SJCRH30 (cell line): ENCODE measurements at regions not wholly inside any gene's neighbourhood (a gene's known extent, or its start where the extent isn't known, plus 50 kb on each side); places are given as distances from the start of the nearest gene placed in this dataset.

Experiments
- DNase-seq, 2 experiments: peaks; one replicate each; pipeline ENCODE4 v3.0.0-alpha.2; 2015 to 2020
- H3K27ac ChIP-seq: fragments of 250-450 bp; sonication (Bioruptor Pico); 2 replicates; pipeline ENCODE4 v1.5.1; 2020; ENCODE audit warnings: mild to moderate bottlenecking, moderate library complexity
- H3K27me3 ChIP-seq: fragments of 250-450 bp; sonication (Bioruptor Pico); 2 replicates; pipeline ENCODE4 v1.5.1; 2020; ENCODE audit warnings: mild to moderate bottlenecking, moderate library complexity
- H3K36me3 ChIP-seq: fragments of 250-450 bp; sonication (Bioruptor Pico); 2 replicates; pipeline ENCODE4 v1.5.1; 2020; ENCODE audit warnings: mild to moderate bottlenecking, moderate library complexity
- H3K4me1 ChIP-seq: fragments of 250-450 bp; sonication (Bioruptor Pico); 2 replicates; pipeline ENCODE4 v1.5.1; 2020; ENCODE audit warnings: mild to moderate bottlenecking, moderate library complexity
- H3K4me3 ChIP-seq: fragments of 250-450 bp; sonication (Bioruptor Pico); 2 replicates; pipeline ENCODE4 v1.5.1; 2020; ENCODE audit warnings: mild to moderate bottlenecking, moderate library complexity
- H3K9me3 ChIP-seq: fragments of 250-450 bp; sonication (Bioruptor Pico); replicated peaks from 2 replicates; pipeline ENCODE4 v1.5.1; 2020; ENCODE audit warnings: mild to moderate bottlenecking, moderate library complexity

DNA sequence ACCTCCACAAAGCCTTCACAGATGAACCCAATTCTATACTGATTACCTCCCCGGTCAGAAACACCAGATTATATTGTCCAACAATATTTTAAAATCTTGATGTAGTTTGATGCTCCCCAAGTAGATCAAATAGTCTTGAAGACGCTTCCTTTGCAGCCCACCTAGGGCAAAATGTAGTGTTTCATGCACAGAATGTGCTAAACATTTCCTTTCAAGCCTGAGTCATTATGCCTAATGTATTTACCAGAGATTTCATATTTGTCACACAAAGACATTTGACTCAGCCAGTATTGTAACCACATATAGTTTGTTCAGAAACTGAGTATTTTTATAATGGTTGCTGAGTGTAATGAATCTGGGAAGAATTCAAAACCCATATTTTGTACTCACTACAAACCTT is 1396.8 kb downstream of the LRRC4C start:
- no peak for DNase-seq
- Histone ChIP-seq H3K4me3 (no peak overlapping the region), H3K36me3 (no peaks in the 10 kb centered on the region), H3K27me3 (no peaks in the 10 kb centered on the region), H3K27ac (no peak overlapping the region), H3K4me1 (no peaks in the 10 kb centered on the region), H3K9me3 (no peaks in the 10 kb centered on the region)

DNA sequence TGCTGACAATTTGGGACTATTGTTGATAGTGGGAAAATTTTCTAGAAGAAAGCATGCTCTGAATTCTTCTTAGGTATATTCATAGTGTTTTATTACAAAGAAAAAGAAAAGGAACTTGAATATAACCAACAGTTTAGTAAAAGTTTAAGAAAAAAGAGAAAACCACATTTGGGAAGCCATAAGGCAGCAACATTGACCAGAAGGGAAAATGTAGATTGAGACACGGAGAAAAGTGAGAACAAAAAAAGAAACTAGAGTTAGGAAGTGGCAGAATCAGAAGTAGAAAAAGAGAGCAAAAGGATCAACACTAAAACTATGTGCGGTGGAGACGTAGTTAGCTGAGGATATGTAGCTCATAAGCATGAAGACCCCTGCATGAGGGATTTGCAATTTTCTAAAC is 1398.2 kb downstream of the LRRC4C start:
- no peak for DNase-seq
- Histone ChIP-seq H3K4me1 (no peaks in the 10 kb centered on the region), H3K27ac (no peak overlapping the region), H3K36me3 (no peaks in the 10 kb centered on the region), H3K4me3 (no peak overlapping the region), H3K9me3 (no peaks in the 10 kb centered on the region), H3K27me3 (no peaks in the 10 kb centered on the region)

DNA sequence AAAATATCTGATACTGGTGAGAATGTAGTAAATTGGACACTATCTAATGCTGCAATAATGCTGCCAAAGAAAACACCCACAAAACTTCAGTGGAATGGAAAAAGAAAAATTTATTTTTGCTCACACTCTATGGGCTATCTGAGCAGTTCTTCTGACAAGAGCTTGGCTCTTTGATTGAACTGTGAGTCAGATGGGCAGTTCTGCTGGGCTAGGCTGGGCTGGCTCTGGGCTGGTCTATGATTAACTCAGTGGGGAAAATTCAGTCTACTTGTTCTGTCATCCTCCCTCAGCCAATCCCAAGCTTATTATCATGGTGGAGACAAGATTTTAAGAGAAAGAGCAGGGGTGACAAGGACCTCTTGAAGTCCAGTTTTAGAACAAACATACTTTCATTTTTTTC is 1404.8 kb downstream of the LRRC4C start:
- no peak for DNase-seq
- no peaks in the 10 kb centered on the region for H3K9me3 ChIP-seq
- H3K4me1 ChIP-seq = no peaks in the 10 kb centered on the region
- H3K27me3 ChIP-seq = no peaks in the 10 kb centered on the region
- no peak overlapping the region for H3K4me3 ChIP-seq
- H3K27ac ChIP-seq = no peak overlapping the region
- H3K36me3 ChIP-seq = no peaks in the 10 kb centered on the region

DNA sequence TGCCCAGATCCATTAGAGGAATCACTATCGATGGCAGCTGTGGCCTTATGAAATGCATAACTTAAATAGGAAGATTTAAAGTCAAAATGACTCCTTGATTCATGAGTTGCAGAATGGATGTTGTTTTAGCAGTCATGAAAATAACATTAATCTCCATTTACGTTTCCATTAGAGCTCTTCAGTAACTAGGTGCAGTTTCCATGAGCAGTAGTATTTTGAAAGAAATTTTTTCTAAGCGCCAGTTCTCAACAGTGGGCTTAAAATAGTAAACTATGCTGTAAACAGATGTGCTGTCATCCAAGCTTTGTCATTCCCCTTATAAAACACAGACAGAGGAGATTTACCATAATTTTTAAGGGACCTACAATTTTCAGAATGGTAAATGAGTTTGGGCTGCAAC is 1414.1 kb downstream of the LRRC4C start:
- Histone ChIP-seq H3K27ac (no peak overlapping the region), H3K27me3 (no peaks in the 10 kb centered on the region), H3K36me3 (no peaks in the 10 kb centered on the region), H3K4me3 (no peak overlapping the region), H3K4me1 (no peaks in the 10 kb centered on the region), H3K9me3 (no peaks in the 10 kb centered on the region)
- no peak for DNase-seq

DNA sequence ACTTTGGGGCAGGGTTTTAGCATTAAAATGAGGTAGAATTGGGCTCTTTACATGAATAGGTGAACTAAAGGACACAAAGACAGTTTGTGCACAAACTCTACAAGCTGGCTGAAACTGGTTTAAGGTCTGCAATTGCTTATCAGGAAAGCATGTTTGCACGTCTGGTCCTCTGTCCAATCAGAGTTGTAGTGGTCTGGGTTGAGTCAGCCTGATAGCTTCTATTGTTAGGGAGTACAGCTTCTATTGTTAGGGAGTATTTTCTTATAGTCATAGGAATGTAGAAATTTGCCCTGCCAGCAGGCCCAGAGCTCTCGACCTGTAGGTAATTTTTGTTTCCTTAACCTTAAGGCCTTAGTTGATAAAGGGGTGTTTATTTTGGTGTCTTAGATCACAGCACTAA is 1422.4 kb downstream of the LRRC4C start:
- no peak for DNase-seq
- Histone ChIP-seq H3K36me3 (no peaks in the 10 kb centered on the region), H3K4me1 (no peaks in the 10 kb centered on the region), H3K4me3 (no peak overlapping the region), H3K9me3 (no peaks in the 10 kb centered on the region), H3K27me3 (no peaks in the 10 kb centered on the region), H3K27ac (no peak overlapping the region)

DNA sequence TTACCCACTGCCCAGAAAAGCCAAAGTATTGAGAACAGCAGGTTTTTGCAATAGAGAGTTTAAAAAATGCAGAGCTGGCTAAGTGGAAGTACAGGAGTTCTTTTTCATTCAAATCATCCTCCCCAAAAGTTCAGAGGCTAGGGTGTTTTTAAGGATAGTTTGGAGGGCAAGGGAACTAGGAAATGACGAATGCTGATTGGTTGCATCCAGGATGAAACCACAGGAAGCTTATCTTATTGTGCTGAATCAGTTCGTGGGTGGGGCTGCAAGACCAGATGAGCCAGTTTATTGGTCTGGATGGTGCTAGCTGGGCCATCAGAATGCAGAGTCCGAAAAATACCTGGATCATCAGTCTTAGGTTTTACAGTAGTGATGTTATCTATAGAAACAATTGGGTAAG is 1427.1 kb downstream of the LRRC4C start:
- no peaks in the 10 kb centered on the region for H3K36me3 ChIP-seq
- H3K9me3 ChIP-seq = no peaks in the 10 kb centered on the region
- no peaks in the 10 kb centered on the region for H3K4me1 ChIP-seq
- H3K27ac ChIP-seq = no peak overlapping the region
- no peak overlapping the region for H3K4me3 ChIP-seq
- DNase-seq = peak in 1 of 2 experiments; percentile 3
- H3K27me3 ChIP-seq = peaks cover 7% of the 10 kb centered on the region

DNA sequence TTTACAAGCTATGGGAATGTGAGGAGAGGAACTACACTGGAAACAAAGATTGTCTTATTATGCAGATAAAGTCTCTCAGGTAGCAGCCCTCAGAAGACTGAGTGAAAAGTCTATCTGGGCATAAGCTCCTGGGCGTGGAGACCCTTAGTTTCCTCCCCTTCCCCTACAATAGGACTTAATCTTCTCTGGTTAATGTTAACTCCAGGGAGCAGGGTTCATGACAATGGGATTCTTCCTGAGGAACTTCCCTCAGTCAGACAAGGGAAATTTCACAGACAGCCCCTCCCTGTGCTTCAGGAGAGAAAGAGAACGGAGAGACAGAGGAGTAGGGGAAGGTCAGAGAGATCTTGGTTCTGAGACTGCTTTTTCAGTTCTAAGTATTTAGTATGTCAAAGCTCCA is 1428.6 kb downstream of the LRRC4C start:
- H3K4me3 ChIP-seq = no peak overlapping the region
- DNase-seq = no peak
- no peaks in the 10 kb centered on the region for H3K4me1 ChIP-seq
- H3K27ac ChIP-seq = no peak overlapping the region
- no peaks in the 10 kb centered on the region for H3K9me3 ChIP-seq
- peaks cover 7% of the 10 kb centered on the region for H3K27me3 ChIP-seq
- H3K36me3 ChIP-seq = no peaks in the 10 kb centered on the region

DNA sequence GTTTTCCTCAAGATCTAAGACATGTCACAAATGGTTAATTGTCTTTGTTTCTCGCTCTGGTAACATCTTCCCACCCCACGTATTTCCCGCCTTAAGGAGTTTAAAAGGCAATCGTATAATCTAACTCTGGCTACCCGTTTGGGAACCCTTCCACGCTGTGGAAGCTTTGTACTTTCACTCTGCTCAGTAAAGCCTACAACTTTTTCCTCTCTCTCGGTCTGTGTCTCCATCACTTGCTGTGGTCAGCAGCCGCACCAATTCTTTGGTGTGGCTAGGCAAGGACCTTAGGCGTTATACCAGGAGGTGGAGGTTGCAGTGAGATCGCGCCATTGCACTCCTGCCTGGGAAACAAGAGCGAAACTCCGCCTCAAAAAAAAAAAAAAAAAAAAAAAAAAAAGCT is 1430.1 kb downstream of the LRRC4C start:
- H3K4me1 ChIP-seq = no peaks in the 10 kb centered on the region
- peaks cover 7% of the 10 kb centered on the region for H3K27me3 ChIP-seq
- H3K9me3 ChIP-seq = no peaks in the 10 kb centered on the region
- H3K4me3 ChIP-seq = no peak overlapping the region
- H3K27ac ChIP-seq = no peak overlapping the region
- H3K36me3 ChIP-seq = no peaks in the 10 kb centered on the region
- no peak for DNase-seq

DNA sequence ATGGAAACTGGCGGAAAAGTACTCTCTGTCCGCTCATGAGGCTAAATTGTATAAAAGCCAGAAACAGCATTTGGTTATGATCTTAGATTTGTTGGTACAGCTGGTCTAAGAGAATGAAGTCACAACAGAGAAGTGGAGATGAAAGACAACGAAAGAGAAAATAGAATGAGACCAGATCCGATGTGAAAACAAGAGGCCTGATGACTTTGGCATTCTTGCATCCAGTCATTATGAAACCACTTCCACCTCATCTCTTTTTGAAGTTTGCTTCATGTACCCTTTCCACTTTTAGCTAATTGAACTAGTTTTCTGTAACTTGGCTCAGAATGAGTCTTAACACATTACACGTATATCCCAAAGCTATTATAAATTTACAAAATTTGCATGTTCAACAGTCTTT is 1431.7 kb downstream of the LRRC4C start:
- Histone ChIP-seq H3K27ac (no peak overlapping the region), H3K9me3 (no peaks in the 10 kb centered on the region), H3K4me1 (no peaks in the 10 kb centered on the region), H3K27me3 (peaks cover 7% of the 10 kb centered on the region), H3K4me3 (no peak overlapping the region), H3K36me3 (no peaks in the 10 kb centered on the region)
- no peak for DNase-seq

DNA sequence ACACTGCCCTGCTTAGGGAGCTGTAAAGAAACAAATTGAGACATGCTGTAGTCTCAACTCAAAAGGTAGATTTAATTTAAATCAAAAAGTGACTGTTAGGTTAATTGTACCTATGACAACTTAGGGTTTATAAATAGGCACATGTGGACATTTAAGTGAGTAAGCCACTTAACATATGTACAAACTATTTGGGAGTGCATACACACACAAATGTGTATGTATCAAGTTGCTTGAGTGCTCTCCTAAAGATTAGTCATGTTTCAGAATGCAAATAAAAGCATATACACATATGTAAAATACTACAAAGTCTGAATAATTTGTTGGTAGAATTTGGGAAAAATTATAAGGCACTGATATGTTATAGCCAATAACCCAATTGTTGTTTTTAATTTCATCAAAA is 1435.7 kb downstream of the LRRC4C start:
- no peaks in the 10 kb centered on the region for H3K4me1 ChIP-seq
- H3K27ac ChIP-seq = no peak overlapping the region
- H3K27me3 ChIP-seq = peaks cover 6% of the 10 kb centered on the region
- H3K4me3 ChIP-seq = no peak overlapping the region
- DNase-seq = no peak
- no peaks in the 10 kb centered on the region for H3K36me3 ChIP-seq
- no peaks in the 10 kb centered on the region for H3K9me3 ChIP-seq

DNA sequence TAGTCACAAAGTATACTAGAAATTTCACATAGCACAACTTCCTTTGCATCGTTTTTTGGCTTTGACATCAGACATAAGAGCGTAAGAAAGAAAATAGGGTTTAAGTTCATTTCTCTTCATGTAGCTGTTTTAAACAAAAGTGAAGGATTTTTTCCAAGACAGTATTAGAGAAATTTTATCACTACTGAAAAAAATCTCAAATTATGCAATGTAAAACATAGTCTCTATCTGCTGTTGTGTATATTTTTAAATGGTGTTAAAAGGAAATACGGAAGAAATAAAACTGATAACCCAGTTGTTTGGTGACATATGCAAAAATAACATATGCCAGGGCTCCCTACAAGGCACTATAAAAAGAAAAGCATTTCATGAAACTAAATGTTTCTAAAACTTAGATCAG is 1449.4 kb downstream of the LRRC4C start:
- H3K36me3 ChIP-seq = no peaks in the 10 kb centered on the region
- no peak overlapping the region for H3K27ac ChIP-seq
- no peak for DNase-seq
- no peaks in the 10 kb centered on the region for H3K4me1 ChIP-seq
- H3K27me3 ChIP-seq = no peaks in the 10 kb centered on the region; the same call in 1 of the 2 replicates
- H3K9me3 ChIP-seq = no peaks in the 10 kb centered on the region
- H3K4me3 ChIP-seq = no peak overlapping the region

DNA sequence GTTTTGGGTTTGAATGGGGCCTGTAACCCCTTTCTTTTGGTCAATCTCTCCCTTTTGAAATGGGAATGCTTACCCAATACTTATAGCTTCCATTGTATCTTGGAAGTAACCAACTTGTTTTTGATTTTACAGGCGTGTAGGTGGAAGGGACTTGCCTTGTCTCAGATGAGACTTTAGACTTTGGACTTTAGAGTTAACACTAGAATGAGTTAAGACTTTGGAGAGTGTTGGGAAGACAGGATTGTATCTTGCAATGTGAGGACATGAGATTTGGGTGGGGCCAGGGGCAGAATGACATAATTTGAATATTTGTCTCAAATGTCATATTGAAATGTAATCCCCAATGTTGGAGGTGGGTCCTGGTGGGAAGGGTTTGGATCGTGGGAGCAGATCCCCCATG is 1466.9 kb downstream of the LRRC4C start:
- H3K27me3 ChIP-seq = no peaks in the 10 kb centered on the region
- H3K4me3 ChIP-seq = no peak overlapping the region
- H3K9me3 ChIP-seq = no peaks in the 10 kb centered on the region
- no peak overlapping the region for H3K27ac ChIP-seq
- no peaks in the 10 kb centered on the region for H3K4me1 ChIP-seq
- DNase-seq = no peak
- no peaks in the 10 kb centered on the region for H3K36me3 ChIP-seq

DNA sequence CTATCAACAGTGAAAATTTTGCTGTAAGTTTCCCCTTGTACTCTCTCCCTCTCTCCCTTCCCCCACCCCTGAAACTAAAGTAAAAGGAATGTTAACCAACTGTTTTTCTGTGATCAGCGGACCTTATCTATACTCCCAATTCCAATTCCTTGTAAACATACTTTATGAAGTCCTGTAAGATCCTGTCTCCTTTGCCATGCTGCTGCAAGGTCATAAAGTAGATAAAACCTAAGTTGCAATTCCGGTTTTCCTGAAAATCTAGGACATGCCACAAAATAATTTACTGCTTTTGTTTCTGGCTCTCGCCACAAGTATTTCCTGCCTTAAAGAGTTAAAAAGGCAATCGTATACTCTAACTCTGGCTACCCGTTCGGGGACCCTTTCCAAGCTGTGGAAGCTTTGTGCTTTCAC is 1469.0 kb downstream of the LRRC4C start:
- Histone ChIP-seq H3K27ac (no peak overlapping the region), H3K27me3 (no peaks in the 10 kb centered on the region), H3K4me1 (no peaks in the 10 kb centered on the region), H3K36me3 (no peaks in the 10 kb centered on the region), H3K9me3 (no peaks in the 10 kb centered on the region), H3K4me3 (no peak overlapping the region)
- no peak for DNase-seq

DNA sequence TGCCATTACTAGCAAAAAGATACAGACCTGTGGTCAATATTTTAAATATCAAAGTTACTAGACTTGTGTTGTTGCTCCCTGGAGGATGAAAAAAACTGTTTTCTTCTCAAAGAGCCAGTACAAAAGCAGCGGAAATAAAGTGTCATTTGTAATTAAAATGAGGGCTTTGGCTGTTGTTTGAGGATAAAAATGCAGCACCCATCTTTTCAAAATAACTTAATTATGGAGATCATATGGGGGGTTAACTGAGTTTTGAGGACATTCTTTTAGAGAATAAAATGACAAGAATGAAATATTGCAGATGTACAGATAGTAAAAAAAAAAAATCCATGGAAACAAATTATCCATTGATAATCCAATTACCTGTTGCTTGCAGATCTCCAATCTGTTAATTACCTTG is 1484.4 kb downstream of the LRRC4C start:
- no peak for DNase-seq
- Histone ChIP-seq H3K4me3 (no peak overlapping the region), H3K9me3 (no peaks in the 10 kb centered on the region), H3K27ac (no peak overlapping the region), H3K36me3 (no peaks in the 10 kb centered on the region), H3K27me3 (peaks cover 7% of the 10 kb centered on the region; the same call in 1 of the 2 replicates), H3K4me1 (no peaks in the 10 kb centered on the region)

DNA sequence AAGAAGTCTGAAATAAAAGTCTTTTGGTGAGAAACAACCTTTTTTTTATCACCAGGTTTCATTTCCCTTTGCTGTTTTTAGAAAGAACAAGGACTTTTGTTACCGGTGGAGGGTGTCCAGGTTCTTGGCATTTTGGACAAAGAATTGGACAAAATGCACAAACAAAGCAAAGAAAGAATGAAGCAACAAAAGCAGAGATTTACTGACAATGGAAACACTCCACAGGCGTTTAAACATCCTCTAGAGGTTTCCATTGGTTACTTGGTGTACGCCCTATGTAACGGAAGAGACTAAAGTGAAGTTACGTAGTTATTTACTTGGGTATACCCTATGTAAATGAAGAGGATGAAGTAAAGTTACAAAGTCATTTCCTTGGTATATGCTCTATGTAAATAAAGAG is 1487.0 kb downstream of the LRRC4C start:
- no peaks in the 10 kb centered on the region for H3K9me3 ChIP-seq
- H3K27ac ChIP-seq = no peak overlapping the region
- no peak overlapping the region for H3K4me3 ChIP-seq
- peaks cover 7% of the 10 kb centered on the region; the same call in 1 of the 2 replicates for H3K27me3 ChIP-seq
- DNase-seq = no peak
- no peaks in the 10 kb centered on the region for H3K4me1 ChIP-seq
- no peaks in the 10 kb centered on the region for H3K36me3 ChIP-seq

DNA sequence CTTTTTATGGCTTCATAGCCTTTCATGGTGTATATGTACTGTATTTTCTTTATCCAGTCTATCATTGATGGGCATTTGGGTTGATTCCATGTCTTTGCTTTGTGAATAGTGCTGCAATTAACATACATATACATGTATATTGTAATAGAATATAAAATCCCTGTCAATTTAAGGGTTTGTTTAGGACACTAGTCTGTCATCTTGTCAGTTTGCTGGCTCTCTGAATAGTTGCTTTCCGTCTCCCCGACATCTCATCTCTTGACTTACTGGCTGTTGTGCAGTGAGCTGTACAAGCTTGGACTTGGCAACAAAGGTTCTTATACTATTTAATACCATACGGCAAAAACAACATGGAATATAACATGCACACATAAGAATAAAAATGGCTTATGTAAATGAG is 1487.5 kb downstream of the LRRC4C start:
- H3K27ac ChIP-seq = no peak overlapping the region
- H3K9me3 ChIP-seq = no peaks in the 10 kb centered on the region
- H3K27me3 ChIP-seq = peaks cover 7% of the 10 kb centered on the region; the same call in 1 of the 2 replicates
- DNase-seq = no peak
- no peaks in the 10 kb centered on the region for H3K36me3 ChIP-seq
- no peak overlapping the region for H3K4me3 ChIP-seq
- H3K4me1 ChIP-seq = no peaks in the 10 kb centered on the region

DNA sequence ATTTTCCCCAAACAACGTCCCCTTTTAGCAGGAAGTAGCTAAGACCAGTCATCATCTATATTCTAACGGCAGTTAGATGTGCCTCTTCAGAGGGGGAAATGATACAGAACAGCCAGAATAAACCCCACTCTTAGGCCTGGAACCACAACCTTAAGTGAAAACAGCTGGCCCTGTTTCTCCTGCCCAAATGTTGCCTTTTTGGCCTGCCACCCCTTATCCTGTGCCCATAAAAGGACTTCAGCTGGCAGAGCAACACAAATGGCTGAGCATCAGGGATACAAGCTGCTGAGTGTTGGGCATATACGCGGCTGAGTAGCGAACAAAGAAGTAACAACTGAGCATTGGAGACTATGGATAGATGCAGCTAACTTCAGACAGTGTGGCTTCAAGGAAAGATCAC is 1491.4 kb downstream of the LRRC4C start:
- Histone ChIP-seq H3K4me3 (no peak overlapping the region), H3K36me3 (no peaks in the 10 kb centered on the region), H3K27ac (no peak overlapping the region), H3K4me1 (peaks cover 9% of the 10 kb centered on the region), H3K27me3 (0 out of 2 replicates have a peak, but pooled peaks cover 4% of the 10 kb centered on the region), H3K9me3 (no peaks in the 10 kb centered on the region)
- DNase-seq = peak in 1 of 2 experiments; percentile 14
